Ishikawa (cell line): ENCODE measurements at regions not wholly inside any gene's neighbourhood (a gene's known extent, or its start where the extent isn't known, plus 50 kb on each side); places are given as distances from the start of the nearest gene placed in this dataset.

Source experiments
- EP300 ChIP-seq: IDR thresholded peaks from 2 replicates; pipeline ENCODE4 v1.6.1; 2012; ENCODE audit warnings: borderline replicate concordance
- FOXM1 ChIP-seq: IDR thresholded peaks from 2 replicates; pipeline ENCODE4 v1.6.1; 2012; ENCODE audit warnings: low read depth, borderline replicate concordance
- MAX ChIP-seq: IDR thresholded peaks from 2 replicates; pipeline ENCODE4 v1.6.1; 2012
- RAD21 ChIP-seq: IDR thresholded peaks from 2 replicates; pipeline ENCODE4 v1.6.1; 2012; ENCODE audit warnings: low read depth
- REST ChIP-seq: IDR thresholded peaks from 2 replicates; pipeline ENCODE4 v1.6.1; 2012; ENCODE audit warnings: low read depth, mild to moderate bottlenecking
- TAF1 ChIP-seq: IDR thresholded peaks from 2 replicates; pipeline ENCODE4 v1.6.1; 2012; ENCODE audit warnings: low read depth, mild to moderate bottlenecking
- TCF12 ChIP-seq: IDR thresholded peaks from 2 replicates; pipeline ENCODE4 v1.6.1; 2012; ENCODE audit warnings: low read depth
- TEAD4 ChIP-seq: IDR thresholded peaks from 2 replicates; pipeline ENCODE4 v1.6.1; 2012
- USF1 ChIP-seq: IDR thresholded peaks from 2 replicates; pipeline ENCODE4 v1.6.1; 2012
- YY1 ChIP-seq: IDR thresholded peaks from 2 replicates; pipeline ENCODE4 v1.6.1; 2012; ENCODE audit warnings: low read depth
- ZBTB7A ChIP-seq: IDR thresholded peaks from 2 replicates; pipeline ENCODE4 v1.6.1; 2012; ENCODE audit warnings: low read depth

- TF ChIP-seq REST (no peak), RAD21 (no peak), TEAD4 (no peak), EP300 (no peak), FOXM1 (no peak), ZBTB7A (no peak), MAX (no peak), USF1 (no peak), TAF1 (no peak), YY1 (no peak), TCF12 (no peak)
Measured at GRCh38 chr11:134781380-134781866, 369.4 kb upstream of the B3GAT1 start.
